Hepatocyte (in vitro differentiated cells): ENCODE measurements at regions not wholly inside any gene's neighbourhood (a gene's known extent, or its start where the extent isn't known, plus 50 kb on each side); places are given as distances from the start of the nearest gene placed in this dataset.

Source experiments
- DNase-seq: peaks from one replicate; pipeline ENCODE4 v3.0.0-alpha.2; 2016; ENCODE audit warnings: low spot score
- H2AFZ ChIP-seq: fragments of 200-600 bp; sonication (generic); 2 replicates; pipeline ENCODE4 v1.6.0; 2016; ENCODE audit warnings: antibody characterized with exemption, mild to moderate bottlenecking
- H3K27ac ChIP-seq: fragments of 200-600 bp; sonication (generic); 2 replicates; pipeline ENCODE4 v1.5.1; 2016; ENCODE audit warnings: mild to moderate bottlenecking
- H3K27me3 ChIP-seq: fragments of 200-600 bp; sonication (generic); 2 replicates; pipeline ENCODE4 v1.6.1; 2016
- H3K36me3 ChIP-seq: fragments of 200-600 bp; sonication (generic); replicated peaks from 2 replicates; pipeline ENCODE4 v1.5.1; 2016; ENCODE audit warnings: low read depth; ENCODE audit not compliant: insufficient read depth
- H3K4me1 ChIP-seq: fragments of 200-600 bp; sonication (generic); 2 replicates; pipeline ENCODE4 v1.5.1; 2016; ENCODE audit warnings: mild to moderate bottlenecking, moderate library complexity; ENCODE audit not compliant: insufficient read depth
- H3K4me2 ChIP-seq: fragments of 200-600 bp; sonication (generic); 2 replicates; pipeline ENCODE4 v1.6.0; 2016
- H3K4me3 ChIP-seq: fragments of 200-600 bp; sonication (generic); 2 replicates; pipeline ENCODE4 v1.5.1; 2016; ENCODE audit warnings: mild to moderate bottlenecking
- H3K79me2 ChIP-seq: fragments of 200-600 bp; sonication (generic); 2 replicates; pipeline ENCODE4 v1.6.0; 2017; ENCODE audit warnings: mild to moderate bottlenecking
- H3K9me2 ChIP-seq: fragments of 200-600 bp; sonication (generic); replicated peaks from 2 replicates; pipeline ENCODE4 v1.6.0; 2017; ENCODE audit warnings: mild to moderate bottlenecking; ENCODE audit not compliant: insufficient read depth
- H3K9me3 ChIP-seq: fragments of 200-600 bp; sonication (generic); 2 replicates; pipeline ENCODE4 v1.5.1; 2016; ENCODE audit warnings: low read depth, mild to moderate bottlenecking
- H4K20me1 ChIP-seq: fragments of 200-600 bp; sonication (generic); 2 replicates; pipeline ENCODE4 v1.6.0; 2016; ENCODE audit warnings: mild to moderate bottlenecking; ENCODE audit not compliant: insufficient read depth, poor library complexity, severe bottlenecking
- CTCF ChIP-seq: fragments of 200-600 bp; sonication (generic); IDR thresholded peaks from 2 replicates; pipeline ENCODE4 v1.5.1; 2016; ENCODE audit warnings: antibody characterized with exemption, mild to moderate bottlenecking; ENCODE audit not compliant: poor library complexity
- EZH2 ChIP-seq: fragments of 200-600 bp; sonication (generic); IDR thresholded peaks from 2 replicates; pipeline ENCODE4 v1.6.1; 2016; ENCODE audit warnings: antibody characterized with exemption, mild to moderate bottlenecking, borderline replicate concordance
- EZH2phosphoT487 ChIP-seq: fragments of 200-600 bp; sonication (generic); IDR thresholded peaks from one replicate; pipeline ENCODE4 v1.6.1; 2018; ENCODE audit warnings: antibody characterized with exemption, mild to moderate bottlenecking, low read depth, moderate library complexity; ENCODE audit not compliant: unreplicated experiment, severe bottlenecking
- WGBS: methylation state at CpG from one replicate; pipeline ENCODE4 v1.1.6; 2016; ENCODE audit warnings: low lambda C conversion rate; ENCODE audit errors: missing lambda C conversion rate; 5-methylcytosine and 5-hydroxymethylcytosine counted together

- H3K9me3 ChIP-seq = no peaks in the 10 kb centered on the region
- no peak for DNase-seq
Measured at GRCh38 chr2:7703048-7703447, 785.8 kb downstream of the RNF144A start.

GRCh38 chr2:7703543-7704144 lies 786.4 kb downstream of the RNF144A start:
- Histone ChIP-seq H3K27me3 (no peaks in the 10 kb centered on the region), H3K4me2 (no peak overlapping the region), H4K20me1 (no peaks in the 10 kb centered on the region), H3K79me2 (no peaks in the 10 kb centered on the region), H3K4me3 (no peak overlapping the region), H3K27ac (no peak overlapping the region), H3K9me3 (no peaks in the 10 kb centered on the region), H3K4me1 (no peaks in the 10 kb centered on the region), H2AFZ (no peak overlapping the region), H3K36me3 (no peaks in the 10 kb centered on the region), H3K9me2 (no peaks in the 10 kb centered on the region)
- TF ChIP-seq EZH2 = no peak
- no peak for TF ChIP-seq CTCF
- no peak for TF ChIP-seq EZH2phosphoT487
- DNase-seq = no peak
- 51% methylated on average over 5 of the region's 5 CpGs for WGBS

More at GRCh38 chr2:7703048-7703447, 785.8 kb downstream of the RNF144A start:
- Histone ChIP-seq H3K36me3 (no peaks in the 10 kb centered on the region), H3K4me2 (no peak overlapping the region), H3K4me3 (no peak overlapping the region), H3K79me2 (no peaks in the 10 kb centered on the region), H3K27me3 (no peaks in the 10 kb centered on the region), H3K9me2 (no peaks in the 10 kb centered on the region), H3K4me1 (no peaks in the 10 kb centered on the region), H4K20me1 (no peaks in the 10 kb centered on the region), H3K27ac (no peak overlapping the region), H2AFZ (no peak overlapping the region)
- TF ChIP-seq EZH2 (no peak), EZH2phosphoT487 (no peak), CTCF (no peak)

- 50% methylated on average over 6 of the region's 6 CpGs for WGBS
- no peak overlapping the region for H3K4me2 ChIP-seq
Measured at GRCh38 chr2:7704296-7704865, 787.2 kb downstream of the RNF144A start.

More at GRCh38 chr2:7704296-7704865, 787.2 kb downstream of the RNF144A start:
- Histone ChIP-seq H3K4me1 (no peaks in the 10 kb centered on the region), H3K9me2 (no peaks in the 10 kb centered on the region), H3K36me3 (no peaks in the 10 kb centered on the region), H4K20me1 (no peaks in the 10 kb centered on the region), H3K27me3 (no peaks in the 10 kb centered on the region), H3K79me2 (no peaks in the 10 kb centered on the region), H3K27ac (no peak overlapping the region), H3K4me3 (no peak overlapping the region), H3K9me3 (no peaks in the 10 kb centered on the region), H2AFZ (no peak overlapping the region)
- no peak for DNase-seq
- no peak for TF ChIP-seq CTCF
- no peak for TF ChIP-seq EZH2
- TF ChIP-seq EZH2phosphoT487 = no peak
